HT1080 (cell line): ENCODE measurements at regions not wholly inside any gene's neighbourhood (a gene's known extent, or its start where the extent isn't known, plus 50 kb on each side); places are given as distances from the start of the nearest gene placed in this dataset.

ENCODE experiments used
- DNase-seq: peaks from one replicate; pipeline ENCODE4 v3.0.0-alpha.2; 2015; ENCODE audit warnings: low read depth

DNA sequence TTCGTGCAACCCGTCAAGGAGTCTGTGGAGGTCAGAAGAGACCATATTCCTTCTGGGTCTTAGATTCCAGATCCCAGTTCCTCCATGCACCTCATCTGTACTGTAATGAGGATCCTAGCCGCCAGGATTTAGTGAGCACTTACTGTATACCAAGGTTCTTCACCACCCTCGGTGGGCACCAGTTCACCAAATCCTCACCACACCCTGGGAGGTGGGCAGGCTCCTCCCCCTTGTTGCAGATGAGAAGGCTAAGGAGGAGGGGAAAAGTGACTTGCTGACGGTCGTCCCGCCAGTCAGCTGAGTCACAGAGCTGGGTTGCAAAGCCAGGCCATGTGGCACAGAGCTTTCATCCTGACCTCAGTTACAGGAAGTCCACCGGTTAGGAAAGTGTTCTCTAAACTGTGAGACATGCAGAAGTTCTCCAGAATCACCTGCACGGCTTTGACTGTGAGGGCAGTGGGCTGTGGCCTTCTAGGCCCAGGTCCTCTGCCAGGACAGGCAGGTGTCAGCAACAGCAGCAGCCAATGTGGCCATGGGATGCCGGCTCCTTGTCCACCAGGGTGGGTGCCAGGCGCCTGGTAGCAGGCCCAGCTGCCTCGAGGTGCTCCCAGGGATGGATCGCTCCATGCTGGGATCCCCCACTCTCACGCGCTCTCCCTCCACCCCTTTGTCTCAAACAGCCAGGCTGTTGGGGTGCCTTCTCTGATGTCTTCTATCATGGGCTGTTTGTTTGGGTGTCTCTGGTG lies 240.3 kb upstream of the GSE1 start:
- peak; percentile 78 for DNase-seq

DNA sequence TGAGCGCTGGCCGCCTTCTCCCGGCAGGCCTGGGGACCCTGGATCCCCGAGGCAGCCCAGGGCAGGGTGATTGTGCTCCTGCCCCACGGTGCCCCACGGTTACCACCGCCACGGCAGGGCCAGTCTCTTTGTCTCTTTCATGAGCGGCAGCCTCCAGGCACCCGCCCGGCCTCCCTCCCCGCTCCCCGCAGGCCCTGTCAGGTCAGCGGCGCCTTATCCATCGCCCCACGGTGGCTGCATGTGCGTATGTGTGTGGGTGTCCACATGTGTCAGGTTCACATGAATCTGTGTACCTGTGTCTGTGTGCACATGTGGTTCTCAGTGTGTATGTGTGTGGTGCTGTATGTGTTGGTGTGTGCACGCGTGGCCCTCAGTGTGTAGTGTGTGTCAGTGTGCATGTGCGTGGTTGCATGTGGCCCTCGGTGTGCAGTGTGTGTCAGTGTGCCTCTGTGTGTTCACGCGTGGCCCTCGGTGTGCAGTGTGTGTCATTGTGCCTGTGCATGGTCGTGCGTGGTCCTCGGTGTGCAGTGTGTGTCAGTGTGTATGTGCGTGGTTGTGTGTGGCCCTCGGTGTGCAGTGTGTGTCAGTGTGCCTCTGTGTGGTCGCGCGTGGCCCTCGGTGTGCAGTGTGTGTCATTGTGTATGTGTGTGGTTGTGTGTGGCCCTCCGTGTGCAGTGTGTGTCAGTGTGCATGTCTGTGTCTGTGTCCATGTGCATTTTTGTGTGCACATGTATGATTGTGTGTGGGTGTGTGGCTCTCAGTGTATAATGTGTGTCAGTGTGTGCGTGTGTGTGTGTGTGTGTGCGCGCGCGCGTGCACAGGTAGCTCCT lies 239.2 kb upstream of the GSE1 start:
- no peak for DNase-seq

DNA sequence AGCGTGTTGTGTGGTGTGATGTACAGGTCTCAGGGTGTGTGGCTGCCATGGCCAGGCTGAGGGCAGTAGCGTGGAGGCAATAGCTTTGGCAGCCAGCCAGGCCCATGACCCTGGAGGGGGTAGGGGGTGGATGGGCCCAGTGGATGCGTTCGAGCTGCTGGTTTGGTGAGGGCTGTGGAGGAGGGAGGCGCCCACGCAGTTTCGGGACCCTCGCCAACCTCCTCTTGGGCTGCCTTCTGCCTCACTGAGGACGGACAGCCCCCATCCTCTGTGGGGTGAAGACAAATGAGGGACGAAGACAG lies 238.6 kb upstream of the GSE1 start:
- DNase-seq: no peak

DNA sequence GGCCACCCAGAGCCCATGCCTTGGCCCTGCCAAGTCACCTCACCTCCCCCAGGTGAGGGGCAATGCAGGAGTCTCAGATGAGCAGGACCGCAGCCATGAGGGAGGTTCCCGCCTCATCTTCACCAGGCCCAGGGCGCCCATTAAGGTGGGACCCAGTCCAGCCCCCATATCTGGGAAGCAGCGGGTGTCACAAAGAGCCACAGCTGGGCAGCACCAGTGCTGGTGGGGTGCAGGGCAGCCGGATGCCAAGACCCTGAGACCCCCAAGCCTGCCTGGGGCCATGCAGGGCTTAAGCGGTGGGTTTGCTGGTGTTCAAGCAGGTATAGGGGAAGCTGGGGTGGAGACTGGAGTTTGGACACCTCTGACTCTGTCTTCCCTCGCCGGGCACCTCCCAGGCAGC lies 237.8 kb upstream of the GSE1 start:
- DNase-seq: no peak

DNA sequence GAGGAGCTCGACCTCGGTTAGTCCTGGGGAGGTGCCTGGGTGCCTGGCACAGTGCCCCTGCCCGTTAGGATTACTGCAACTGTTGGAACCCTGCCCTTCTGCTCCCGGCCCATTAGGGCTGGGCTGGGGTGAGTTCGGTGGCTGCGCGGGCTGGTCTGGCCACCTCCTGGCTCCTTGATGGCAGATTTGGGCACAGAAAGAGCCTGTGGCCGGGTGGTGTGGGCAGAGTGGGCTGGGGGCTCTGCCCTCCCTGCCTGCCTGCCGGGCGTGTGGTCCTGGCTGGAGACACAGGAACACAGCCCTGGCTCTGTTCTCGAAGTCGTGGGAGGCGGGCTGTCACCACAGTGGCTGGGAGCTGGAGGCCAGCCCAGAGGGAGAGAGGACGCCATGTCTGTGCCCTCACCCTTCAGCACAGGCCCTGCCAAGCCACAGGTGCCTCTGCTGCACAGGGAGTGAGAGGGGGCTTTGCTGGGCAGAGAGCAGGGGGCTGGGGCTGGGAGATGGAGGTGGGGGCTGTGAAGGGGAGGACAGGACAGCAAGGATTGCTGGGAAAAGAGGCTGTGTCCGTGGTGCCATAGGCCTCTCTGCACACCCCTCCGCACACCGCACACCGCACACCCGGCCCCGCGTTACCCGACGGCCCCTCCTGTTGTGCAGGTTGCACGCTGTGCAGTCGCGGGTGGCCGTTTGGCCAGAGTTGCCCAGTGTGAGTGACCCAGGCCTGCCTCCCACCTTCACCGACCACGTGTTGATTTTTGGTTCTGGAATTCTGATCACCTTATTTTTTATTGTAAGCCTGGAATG lies 236.6 kb upstream of the GSE1 start:
- no peak for DNase-seq

DNA sequence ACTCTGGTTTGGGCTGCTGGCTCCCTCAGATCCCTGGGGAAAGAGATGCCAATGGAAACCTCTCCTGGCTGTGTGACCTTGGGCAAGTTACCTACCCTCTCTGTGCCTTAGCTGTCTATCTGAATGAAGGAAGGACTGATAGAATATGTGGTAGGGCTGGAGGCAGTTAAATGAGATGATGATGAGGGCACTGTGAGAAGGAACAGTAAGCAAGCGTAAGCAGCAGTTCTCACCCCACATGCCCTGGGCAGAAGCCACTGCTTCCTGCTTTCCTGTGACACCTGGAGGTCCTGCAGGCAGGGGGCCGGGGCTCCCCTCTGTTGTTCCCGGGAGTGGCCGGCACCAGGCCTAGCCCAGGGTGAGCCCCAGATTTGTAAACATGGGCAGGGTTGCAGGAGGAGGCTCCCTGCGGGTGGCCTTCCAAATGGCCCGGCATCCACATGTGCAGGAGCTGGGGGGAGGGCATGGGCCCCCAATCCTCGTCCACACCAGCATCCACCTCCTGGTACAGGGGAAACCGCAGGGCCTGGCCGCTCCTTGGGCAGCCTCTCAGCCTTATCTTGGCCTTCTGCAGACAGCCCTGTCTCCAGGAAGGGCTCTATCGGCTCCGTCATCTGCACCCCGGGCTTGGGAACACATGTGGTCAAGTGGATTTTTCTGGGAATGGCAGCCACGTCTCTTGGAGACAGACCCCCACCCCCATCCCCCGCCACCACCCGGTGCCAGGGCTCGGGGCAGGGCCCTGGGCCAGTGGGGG lies 235.6 kb upstream of the GSE1 start:
- DNase-seq: no peak

DNA sequence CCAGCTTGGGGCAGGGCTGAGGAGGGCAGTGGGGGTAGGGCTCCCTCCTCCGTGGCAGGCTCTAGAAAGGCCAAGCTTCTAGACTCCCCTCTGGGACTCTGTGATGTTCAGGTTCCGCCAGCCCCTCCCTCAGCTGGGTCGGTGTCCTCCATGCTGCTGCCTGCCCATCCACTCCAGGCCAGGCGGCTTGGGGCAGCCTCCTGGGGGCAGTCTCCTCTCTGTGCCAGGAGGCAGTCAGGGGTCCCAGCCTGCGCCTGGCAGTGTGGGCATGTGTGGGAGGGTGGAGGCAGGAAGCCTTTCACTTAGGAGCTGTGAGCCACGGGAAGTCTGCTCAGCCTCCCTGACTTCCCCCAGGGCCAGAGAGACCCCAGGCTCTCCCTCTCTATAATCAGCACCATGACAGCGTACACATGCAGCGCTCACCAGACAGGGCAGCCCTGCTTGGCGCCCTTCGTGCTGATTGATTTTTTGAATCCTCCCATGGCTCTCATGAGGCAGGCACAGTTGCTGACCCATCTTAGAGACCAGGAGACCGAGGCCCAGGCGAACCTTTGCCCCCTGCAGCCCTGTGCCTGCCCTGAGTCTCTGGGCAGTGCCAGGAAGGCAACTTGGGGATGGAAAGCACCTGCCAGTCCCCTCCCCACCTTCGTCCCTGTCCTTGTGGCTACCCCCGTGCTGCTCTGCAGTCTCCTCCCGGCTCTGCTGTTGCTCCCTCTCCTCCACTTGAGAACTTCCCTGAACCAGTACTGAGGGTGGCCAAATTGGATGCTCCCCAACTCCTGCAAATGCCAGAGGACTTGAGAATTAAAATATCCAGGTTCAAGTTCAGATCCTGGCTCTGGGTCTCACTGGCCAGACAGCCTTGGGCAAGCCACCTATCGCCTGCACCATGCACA lies 234.7 kb upstream of the GSE1 start:
- DNase-seq: no peak

DNA sequence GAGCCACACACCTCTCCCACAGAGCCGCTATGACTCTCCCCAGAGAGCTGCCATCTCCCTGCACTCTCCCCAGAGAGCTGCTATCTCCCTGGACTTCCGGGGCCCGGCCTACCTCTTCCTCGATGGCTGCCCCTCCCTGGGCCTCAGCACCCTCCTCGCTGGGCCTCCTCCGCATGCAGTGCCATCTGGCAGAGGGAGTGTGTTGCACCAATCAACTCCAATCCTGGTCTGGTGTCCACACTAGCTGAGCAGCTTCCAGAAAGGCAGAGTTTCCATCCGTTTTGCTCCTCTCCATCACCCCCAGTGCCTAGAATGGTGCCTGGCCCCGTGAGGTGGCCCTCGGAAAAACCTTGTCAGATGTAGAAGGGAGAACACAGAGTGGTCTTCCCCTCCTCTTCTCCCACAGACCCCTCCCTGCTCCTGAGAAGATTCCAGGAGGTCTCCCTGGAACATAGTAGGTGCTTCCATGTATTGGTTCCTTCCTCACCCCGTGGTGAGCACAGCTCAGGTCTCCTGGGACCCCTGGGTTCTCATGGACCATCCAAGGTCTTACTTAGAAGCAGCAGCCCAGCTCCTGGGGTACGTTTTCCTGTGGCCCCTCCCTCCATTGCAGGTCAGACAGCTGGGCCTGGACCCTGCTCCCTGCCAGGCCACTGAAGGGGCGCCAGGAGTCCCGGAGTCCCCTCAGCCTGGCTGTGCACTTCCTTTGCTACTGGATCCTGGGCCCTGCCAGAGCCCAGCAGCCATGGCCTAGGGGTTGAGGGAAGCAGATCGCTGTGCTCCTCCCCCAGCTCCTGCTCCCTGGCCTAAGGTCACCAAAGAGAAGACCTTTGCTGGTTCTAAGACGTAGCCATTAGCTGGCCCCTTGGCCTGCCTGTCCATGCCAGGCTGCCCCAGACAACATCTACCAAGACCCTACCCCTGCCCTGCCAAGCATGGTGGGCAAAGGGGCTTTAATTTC lies 233.8 kb upstream of the GSE1 start:
- DNase-seq: no peak

DNA sequence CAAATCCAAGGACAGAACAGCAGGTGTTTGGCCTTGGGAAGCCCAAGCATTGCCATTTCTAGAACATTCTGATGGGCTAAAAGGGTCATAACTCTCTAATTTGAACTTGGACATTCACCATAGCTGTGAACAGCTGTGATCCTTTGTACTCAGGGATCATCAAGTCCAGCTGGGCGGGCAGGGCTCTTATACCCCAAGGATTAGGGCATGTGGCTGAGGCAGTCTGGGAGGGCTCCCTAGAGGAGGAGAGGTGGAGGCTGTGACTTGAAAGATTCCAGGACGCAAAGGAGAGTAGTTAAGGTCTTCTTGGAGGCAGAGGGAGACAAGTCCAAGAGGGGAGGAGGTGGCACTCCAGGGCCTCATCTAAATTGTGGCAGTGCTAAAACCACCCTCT lies 233.1 kb upstream of the GSE1 start:
- no peak for DNase-seq

DNA sequence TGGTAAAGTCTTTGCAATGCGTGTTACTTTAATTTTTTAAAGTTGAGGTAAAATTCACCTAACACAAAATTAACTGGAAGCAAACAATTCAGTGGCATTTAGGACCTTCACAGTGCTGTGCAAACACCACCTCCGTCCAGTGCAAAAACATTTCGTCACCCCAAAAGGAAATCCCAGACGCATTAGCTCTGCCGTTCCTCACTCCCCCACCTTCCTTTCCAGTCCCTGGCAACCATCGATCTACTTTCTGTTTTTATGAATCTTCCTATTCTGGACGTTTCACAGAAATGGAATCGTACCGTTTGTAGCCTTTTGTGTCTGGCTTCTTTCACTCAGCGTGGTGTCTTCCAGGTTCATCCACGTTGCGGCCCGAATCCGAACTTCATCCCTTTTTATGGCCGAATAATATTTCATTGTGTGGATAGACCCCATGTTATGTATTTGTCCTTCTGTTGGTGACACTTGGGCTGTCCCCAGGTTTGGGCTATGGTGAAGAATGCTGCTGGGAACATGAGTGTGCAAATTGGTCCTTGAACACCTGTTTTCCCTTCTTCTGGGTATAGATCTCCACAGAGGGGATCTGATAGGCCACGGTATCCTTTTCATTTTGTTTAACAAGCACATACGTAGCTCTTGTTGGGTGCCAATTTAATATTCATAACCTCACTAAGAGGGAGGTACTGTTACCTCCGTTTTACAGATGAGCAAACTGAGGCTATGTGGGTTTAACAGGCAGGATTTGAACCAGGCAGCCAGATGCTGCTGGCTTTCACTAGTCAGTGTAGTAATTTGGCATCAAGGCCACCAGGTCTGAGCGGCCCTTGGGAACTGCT lies 232.0 kb upstream of the GSE1 start:
- DNase-seq: no peak

DNA sequence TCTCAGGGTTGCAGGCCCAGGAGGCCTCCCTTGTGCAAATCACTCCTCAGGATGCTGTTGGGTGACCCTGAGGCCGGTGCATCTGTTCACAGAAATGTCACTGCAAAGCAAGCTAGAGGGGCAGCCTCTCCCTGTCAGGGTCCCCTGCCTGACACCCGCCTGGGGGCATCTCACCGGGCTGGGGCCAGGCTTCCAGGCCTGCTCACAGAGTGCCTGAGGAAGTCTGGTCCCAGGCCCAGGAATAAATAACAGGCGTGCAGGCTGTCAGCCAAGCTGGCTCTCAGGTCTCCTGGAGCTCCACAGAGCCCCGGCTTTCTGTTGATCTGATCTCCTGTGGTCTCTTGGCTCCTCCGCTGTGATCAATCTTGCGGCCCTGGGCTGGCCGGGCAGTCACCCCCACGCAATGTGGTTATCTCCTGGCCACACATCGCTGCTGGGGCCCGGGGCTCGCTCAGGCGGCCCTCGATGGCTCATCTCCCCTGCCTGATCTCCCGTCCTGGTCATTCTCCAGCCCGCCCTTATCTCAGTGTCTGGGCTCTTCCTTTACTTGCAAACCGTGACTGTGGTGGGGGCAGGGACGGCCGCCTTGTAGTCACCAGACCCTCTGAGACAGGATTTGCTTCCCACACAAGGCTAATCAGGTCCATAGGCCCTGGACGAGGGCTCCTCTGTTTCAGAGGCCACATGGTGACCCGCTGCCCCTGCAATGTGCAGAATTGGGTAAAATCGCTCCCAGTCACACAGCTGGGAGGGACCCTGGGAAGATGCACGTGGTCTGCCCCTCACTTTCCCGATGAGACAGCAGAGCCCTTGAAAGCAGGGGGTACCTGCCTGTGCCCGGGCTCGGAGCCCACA lies 231.2 kb upstream of the GSE1 start:
- DNase-seq: no peak

DNA sequence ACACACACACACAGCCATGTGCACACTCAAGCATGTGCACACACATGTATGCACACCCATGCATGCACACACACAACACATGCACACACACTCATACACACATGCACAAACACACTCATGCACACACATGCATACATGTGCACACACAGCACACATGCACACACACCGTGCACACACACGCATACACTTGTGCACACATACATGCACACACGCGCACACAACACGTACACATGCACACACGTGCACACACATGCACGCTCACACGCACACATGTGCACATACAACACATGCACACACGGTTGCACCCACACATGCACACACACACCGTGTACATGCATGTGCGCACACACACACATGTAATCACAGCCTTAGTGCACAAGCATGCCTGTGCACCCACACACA lies 230.4 kb upstream of the GSE1 start:
- no peak for DNase-seq

DNA sequence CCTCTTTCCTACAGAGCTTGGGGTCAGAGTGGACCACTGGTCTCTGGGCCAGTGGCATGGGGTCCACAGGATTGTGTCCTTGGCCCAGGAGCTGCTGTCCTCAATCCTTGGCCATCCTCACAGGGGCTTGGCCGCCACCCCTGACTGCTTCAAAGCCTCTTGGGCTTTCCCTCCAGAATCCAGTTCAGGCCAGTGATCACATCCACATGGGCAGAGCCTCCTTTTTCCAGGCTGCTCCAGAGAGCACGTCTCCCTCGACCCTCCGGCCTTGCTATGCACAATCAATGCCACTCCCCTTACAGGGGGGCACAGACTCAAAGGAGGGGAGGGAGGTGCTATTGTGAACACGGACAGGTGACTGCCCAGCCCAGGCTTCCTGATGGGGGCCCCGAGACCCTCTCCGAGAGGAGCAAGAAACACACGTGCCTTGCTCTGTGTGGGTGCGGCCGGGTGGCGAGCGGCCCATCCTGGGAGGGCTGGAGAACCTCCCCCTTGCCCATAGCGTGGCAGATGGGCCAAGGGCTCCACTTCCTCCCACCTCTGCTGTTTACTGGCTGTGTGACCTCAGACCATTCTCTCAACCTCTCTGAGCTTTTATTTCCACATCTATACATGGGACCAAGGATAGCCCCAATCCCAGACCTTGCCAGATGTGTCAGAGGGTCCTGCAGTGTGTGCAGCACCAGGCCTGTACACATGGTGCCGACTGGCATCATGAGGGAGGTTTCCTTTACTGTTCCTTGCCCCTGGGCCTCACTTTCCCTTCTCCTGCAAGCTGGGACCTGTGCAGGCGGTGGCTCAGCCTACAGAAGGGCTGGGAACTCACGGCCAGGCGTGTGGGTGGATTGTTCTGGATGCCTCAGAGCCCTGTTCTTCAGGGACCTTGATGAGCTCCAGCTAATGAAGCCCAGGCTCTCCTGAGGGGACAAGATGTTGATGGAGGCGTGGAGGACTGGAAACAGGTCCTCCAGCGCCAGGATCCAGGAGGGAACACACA lies 229.0 kb upstream of the GSE1 start:
- DNase-seq: no peak

DNA sequence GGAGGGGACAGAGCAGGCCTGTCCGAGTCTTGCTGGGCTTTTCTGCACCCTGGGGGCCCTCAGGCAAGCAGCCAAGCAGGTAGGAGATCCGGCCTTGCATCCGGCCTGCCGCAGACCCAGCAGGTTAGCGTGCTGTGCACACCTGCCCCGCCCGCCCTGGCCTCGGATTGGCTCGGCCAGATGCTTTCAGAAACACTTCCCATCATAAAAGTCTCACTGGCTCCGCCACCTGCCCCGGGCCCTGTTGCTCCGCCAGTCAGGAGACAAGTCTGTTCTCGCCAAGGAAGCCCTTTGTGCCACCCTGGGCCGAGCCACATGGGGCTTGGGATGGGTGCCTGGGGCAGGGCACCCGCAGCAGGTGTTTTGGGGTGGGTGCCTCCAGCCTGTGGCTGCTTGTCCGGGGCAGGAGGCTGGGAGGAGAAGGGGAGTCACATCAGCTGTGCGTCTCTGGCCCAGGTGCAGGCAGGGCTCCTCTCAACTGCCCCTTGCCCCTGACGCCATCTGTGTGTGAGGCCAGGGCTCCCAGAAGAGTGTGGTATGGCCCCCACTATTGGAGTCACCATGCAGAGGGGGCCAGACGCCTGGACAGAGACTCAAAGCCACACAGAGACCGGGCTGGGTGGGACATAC lies 228.2 kb upstream of the GSE1 start:
- no peak for DNase-seq

DNA sequence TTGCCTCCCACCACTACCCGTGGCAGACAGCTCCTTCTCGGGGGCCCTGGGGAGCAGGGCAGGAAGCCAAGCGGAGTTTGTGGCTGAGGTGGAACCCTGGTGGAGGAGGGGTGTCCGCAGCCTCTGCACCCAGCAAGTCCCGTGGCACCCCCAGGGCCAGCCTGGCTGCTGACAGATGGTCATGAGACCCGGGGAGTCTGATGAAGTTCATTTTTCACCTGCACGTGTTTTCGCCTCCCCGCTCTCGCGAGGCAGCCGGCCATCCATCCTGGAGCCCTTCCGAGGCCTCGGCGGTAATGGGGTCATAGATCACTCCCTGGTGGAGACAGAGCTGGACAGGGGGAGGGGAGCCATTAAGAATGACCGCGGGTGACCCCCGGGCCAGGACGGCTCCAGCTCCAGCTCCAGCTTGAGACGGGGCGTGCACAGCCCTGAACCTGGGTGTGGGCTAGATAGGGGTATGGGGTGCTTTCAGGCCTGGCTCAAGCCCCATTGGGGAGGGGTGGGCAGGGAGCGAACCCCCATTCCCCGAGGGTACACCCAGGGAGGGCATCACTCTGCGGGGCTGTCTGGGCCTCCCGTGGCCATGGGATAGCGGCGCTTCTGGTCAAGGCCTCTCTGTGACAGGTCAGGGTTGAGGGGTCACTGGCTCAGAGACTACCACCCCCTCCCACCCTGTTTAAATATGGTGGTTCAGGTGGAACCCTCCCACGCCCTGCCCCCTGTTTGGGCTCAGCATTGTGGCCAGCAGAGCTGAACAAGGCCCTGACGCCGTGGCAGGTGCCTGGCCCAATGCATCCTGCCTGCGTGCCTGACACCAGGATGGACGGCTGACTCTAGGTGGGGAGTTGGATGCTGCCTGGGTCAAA lies 227.4 kb upstream of the GSE1 start:
- DNase-seq: no peak
